ENCODE measurements at regions not wholly inside any gene's neighbourhood (a gene's known extent, or its start where the extent isn't known, plus 50 kb on each side); places are given as distances from the start of the nearest gene placed in this dataset.

DNA sequence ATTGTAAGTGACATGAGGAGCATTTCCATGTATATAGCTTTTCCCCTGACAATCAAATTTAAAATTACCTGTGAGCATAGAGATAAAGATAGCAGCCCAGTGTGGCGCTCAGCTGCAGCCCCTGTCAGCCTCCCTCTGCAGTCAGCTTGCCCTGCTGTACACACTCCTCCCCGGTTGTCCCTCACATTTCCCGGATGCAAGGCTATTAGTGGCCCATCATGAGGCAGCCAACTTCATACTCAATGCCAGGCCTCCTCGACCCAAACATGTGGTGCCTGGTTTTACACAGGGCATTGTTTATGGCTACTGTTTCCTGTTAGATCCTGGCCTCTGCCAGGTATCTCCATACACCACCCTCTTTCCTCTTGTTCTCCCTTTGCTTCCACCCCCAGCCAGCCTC lies 116.1 kb upstream of the SH3BP4 start:
- no peak for DNase-seq (ENCODE audit: low read depth)

DNA sequence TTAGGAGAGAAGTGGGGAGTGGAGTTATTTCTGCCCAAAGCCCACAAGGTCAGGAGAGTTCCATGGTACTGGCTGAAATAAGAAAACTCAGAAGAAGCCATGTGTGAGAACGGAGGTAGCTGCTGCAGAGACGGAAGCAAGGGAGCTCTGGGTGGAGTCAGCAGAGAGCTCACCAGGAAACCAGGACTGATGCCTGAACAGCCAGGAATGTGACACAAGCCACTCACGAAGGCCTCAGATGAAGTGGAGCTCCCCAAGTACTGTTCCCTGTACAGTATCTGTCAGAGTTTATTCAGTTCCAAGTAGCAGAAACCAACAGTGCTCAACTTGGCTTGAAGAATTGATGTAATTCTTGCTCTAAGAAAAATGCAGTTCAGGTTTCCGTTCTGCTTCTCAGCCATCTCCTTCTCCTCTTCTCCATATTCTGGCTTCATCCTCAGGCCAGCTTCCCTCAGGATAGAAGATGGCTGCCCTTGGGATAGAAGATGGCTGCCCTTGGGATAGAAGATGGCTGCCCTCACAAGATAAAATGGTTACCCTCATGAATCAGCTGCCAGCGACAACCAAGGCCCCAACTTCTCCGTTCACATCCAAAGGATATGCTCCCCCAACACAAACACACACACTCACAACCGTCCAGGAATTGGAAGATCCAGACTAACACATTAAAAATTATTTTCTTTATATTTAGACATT lies 117.4 kb upstream of the SH3BP4 start:
- no peak for DNase-seq (ENCODE audit: low read depth)

DNA sequence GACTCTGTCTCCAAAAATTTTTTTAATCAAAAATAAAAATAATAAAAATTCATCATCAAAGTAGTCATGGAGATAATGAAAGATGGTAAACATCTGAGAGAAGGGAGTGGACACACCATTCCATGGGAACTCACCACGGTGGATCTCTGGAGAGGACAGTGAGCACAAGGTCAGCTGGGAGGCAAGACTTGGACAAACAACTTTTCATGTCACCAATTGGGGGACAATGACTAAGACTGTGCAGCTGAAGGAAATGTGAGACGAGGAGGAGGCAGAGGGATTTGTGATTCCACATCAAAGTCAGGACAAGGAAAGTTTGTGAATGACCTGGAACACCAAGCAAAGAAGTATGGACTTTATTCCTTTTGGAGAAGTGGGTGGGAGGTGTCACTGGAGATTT lies 121.0 kb upstream of the SH3BP4 start:
- DNase-seq (ENCODE audit: low read depth), result no peak

DNA sequence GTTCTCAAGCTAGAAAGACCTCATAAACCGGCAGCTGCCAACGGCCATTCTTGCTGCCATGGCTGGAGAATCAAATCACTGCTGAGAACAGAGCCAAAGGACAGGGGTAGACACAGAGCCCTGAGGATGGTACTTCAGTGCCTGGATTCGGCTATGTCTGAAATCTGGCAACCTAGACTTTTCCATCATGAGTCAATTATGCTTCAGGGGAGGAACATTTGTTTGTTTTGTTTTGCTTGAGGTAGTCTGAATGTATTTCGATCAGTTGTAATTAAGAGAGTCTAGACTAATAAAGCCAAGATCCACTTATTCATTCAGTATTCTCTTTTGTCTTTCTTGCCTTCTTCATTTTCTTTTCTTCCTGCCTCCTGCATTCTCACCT lies 122.8 kb upstream of the SH3BP4 start:
- no peak for DNase-seq (ENCODE audit: low read depth)

DNA sequence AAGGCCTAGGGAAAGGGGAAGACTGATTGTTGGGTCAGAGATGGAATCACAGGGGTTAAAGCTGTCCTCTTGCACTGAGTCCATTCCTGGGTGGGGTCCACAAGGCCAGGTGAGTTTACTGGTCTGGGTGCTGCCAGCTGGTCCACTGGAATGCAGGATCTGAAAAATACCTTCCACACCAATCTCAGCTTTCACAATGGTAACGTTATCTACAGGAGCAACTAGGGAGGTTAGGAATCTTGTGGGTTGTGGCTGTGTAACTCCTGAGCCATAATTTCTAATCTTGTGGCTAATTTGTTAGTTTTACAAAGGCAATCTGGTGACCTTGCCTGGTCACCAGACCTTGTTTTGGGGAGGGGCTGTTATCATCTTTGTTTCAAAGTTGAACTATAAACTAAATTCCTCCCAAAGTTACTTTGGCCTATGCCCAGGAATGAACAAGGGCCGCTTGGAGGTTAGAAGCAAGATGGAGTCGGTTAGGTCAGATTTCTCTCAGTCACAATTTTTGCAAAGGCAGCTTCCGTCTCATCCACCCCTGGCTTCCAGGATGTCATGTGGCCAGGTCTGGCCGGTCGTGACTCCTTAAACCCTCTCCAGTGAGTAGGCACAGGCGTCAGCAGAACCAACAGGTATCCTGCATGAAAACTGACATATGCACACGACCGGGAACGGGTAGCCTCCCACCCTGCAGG lies 123.3 kb upstream of the SH3BP4 start:
- DNase-seq (ENCODE audit: low read depth), result no peak

DNA sequence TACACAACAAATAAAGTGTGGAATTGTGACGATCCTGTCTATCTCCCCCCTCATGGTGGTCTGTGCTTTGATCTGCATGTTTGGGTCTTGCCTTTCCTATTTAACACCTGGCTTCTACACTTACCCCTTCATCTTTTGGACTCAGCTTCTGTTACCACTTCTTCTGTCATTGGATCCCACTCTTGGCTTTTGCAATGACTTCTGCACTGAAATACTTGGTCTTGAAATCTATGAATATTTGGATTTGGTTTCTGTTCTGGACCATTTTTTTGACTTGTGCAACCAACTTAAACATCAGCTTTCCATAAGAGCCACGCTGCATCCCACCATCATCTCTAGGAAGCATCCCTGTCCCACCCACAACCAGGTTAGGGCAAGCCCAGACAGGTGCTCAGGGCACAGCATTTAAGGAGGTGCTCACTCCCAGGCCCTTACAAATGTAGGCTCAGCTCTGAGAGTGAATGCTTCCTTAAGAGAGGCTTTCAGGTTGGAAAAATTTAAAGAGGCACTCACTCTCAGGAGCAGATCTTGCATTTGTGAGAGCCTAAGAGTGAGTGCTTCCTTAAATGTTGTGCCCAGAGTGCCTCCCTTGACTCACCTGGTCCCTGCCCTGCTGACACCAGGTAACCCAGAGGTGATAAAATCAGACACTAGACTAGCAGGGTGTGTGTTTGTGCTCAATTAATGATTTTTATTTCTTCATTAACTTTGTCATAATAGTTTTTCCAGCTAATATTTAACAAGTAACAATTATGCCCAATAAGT lies 124.5 kb upstream of the SH3BP4 start:
- no peak for DNase-seq (ENCODE audit: low read depth)

DNA sequence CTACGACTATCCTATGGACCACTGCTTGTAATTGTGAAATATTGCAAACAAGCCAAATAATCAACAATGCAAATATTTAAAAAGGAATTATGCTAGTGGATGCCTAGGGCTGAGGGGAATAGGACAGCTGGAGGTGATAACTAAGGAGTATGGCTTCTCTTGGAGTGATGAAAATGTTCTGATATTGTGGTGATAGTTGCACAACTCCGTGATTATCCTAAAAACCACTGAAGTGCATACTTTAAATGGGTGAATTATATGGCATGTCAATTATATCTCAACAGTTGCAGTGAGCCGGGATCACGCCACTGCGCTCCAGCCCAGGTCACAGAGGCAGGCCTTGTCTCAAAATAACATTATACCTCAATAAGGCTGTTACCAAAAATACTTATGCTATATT lies 125.1 kb upstream of the SH3BP4 start:
- no peak for DNase-seq (ENCODE audit: low read depth)

DNA sequence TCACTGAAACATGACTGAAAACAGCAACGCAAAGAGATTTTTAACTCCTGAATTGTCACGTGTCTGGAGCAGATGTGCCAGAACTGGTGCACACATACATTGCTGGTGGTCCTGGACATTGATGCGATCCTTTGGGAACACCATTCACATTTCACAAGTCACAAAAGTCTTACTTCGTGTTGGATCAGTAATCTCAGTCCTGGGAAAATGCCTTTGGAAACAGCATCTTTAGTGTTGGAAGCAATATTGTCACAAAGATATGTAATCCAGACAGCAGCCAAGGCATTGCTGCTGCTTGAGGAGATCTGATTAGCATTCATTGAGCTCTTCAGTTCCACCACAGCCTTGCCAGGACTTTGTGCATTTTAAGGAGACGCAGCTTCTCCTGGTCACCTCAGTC lies 126.2 kb upstream of the SH3BP4 start:
- no peak for DNase-seq (ENCODE audit: low read depth)

DNA sequence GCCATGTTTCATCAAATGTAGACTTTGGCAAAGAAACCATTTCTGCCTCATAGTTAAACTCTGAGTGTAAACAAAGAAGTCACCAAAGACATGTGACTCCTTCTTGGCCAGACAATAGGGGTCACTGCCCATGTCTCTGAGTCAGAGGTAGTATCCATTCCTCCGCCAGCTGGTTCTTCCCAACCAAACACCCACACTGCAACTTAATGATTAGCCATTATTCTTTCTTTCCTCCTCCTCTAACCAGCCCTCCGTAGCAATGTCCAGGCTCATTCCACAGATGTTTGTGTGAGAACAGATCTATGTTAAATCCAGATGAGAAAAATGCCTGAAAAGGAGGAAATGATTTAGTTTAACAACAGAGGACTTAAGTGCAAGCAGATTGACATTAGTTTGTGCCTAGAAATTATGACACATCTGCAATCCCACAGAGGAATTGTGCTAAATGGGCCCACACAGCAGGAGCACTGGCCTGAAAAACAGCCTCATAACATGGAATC lies 127.9 kb upstream of the SH3BP4 start:
- DNase-seq (ENCODE audit: low read depth), result no peak

DNA sequence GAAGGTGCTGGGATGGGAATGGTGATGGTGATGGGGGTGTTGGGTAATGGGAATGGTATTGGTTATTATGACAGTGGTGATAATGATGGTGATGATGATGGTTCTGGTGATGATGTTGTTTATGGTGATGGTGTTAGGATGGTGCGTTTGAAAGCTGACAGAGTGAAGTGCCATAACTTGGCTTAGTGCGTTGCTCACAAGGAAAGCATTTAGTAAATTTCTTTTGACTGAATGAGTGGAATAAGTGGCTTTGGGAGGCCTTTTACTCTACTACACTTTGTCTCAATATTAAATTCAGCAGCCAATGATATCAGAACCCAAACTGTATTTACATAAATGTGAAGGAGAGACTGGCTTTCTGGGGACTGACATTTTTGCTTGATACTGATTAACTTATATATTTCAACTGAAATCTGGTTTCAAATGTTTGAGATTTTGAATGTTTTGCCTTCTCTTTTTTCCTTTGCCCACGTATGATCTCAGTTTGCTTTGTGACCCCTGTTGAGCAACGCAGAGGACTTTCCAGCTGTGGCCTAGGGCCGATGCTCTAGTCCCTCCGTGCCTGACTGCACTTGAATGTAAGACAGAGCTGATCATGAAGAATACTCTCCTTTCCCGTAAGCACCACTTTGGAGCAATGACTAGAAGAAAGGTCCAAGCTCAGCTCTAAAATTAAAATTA lies 128.5 kb upstream of the SH3BP4 start:
- no peak for DNase-seq (ENCODE audit: low read depth)

DNA sequence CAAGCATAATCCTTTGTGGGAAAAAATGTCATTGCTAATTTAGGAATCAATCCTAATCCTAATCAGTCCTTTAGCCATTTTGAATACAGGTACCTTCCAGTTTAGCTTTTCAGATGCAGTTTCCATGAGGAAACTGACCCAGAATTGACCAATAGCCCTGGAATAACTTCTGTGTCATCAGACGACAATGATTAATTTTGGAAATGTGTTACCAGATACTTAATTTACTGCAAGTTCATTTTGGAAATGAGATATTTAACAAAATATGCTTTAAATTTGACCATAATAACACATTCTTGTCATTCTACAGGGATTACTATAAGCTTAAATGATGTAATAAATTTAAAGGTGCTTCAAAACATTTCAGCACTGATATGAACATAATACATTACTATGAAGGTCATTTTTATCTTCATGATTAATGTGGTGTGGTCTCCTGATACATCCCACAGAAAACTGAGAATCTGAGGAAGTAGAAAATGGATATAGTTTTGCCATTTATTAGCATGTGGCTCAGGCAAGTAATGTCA lies 129.8 kb upstream of the SH3BP4 start:
- no peak for DNase-seq (ENCODE audit: low read depth)

DNA sequence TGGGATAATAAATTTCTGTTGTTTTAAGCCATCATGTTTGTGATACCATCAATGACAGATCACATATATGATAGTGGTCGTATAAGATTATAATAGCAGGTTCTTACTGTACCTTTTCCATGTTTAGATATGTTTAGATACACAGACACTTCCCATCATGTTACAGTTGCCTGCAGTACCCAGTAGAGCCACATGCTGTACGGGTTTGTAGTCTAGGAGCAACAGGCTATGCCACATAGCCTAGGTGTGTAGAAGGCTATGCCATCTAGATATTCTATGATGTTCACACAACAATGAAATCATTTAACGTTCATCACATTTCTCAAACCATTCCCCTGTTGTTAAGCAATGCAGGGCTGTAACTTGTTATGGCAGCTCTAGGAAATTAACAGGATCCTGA lies 132.9 kb upstream of the SH3BP4 start:
- DNase-seq (ENCODE audit: low read depth), result no peak

DNA sequence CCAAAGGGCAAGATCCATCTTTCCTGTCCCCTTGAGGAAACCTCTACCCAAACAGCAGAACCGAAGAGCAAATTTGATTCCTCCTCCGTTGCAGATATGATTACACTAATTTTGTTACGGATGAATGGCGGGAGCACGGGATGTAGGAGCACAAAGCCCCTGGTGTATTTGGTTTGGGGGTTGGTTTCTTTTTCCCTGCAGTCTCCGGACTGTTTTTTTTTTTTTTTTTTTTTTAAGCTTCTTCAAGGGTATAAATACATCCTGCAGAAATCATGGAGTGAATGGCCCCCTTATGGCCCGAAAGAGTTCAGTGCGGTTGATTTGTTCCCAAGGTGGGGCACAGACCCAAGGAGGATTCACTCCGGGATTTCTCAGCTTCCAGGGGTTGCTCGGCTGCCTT lies 135.3 kb upstream of the SH3BP4 start:
- no peak for DNase-seq (ENCODE audit: low read depth)

DNA sequence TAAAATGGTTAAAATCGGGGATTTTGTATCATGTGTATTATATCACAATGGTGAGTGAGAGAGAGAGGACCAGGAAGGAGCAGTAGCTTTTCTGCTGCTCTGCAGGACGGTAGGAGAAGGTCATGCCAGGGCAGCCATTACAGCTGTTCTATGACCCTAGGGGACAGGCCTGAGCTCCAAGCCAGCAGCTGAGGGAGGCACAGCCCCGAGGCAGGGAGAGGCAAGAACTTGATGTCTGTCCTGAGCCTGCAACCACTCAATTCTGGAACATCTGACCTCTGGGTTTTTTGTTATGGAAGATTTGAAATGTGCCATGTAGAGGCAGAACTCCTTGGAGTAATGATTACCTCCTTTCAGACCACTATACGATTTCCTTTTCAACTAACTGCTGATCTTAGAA lies 135.8 kb upstream of the SH3BP4 start:
- no peak for DNase-seq (ENCODE audit: low read depth)

DNA sequence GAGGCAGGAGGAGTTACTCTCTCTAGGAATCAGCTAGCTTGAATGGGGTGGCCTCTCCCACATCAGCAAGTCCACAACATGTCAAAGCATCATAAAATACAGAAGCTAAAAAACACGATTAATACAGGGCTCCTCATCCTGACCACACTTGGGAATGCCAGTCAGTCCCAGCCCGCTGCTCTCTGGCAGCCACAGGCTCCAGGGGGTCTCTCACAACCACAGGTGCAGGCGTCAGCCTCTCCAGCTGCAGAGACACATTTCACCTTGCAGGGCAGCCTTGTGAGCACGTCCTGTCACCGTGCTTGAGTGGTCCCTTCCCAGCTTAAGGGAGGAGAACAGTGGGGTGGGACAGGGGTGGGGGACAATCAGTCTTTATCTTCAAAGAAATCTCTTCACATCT lies 137.4 kb upstream of the SH3BP4 start:
- no peak for DNase-seq (ENCODE audit: low read depth)

DNA sequence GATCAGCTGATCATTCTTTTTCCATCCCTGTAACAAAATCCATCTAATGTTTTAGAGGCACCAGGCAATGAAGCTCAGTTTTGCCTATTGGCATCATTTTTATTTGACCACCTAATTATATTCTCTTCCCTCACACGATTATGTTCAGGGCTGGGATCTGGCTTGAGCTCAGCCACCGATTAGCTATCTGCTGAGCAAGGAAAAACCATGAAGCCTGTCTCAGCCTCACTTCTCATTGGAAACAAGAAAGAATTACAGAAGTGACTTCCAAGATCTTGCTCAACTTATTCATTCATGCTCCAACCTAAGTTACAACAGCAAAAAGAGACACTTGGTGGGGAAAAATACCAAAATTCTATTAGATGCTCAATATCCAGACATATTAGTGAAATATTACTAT lies 139.0 kb upstream of the SH3BP4 start:
- DNase-seq (ENCODE audit: low read depth), result no peak

DNA sequence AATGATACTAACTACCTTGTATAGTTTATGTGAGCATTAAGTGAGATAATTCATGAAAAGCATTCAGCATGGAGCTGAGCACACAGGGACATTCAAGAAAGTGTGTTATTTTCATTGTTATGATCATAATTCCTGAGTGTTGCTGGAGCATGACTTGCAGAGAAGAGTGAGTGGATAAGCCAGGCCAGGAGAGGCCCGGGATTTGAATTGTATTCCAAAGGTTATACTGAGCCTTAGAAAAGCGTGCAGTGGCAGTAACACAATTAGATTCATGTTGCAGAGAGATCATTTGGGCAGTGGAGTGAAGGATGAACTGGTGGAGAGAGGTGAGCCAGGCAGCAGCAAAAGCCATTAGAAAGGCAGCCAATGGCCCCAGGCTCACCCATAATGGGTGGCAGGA lies 142.9 kb upstream of the SH3BP4 start:
- no peak for DNase-seq (ENCODE audit: low read depth)

DNA sequence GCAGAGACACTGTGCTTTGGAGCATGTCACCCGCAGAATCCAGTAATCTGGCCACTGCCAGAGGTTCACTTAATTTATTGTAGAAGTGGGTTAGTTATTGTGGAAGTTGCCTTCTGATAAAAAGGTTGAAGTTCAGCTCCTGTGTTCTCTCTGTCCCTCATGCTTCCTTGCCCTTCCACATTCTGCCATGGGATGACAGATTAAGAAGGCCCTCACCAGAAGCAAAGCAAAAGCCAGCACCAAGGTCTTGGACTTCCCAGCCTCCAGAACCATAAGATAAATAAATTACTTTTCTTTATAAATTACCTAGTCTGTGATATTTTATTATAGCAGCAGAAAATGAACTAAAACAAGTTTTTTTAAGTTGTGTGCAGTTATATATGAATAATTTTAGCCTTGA lies 145.0 kb upstream of the SH3BP4 start:
- no peak for DNase-seq (ENCODE audit: low read depth)

DNA sequence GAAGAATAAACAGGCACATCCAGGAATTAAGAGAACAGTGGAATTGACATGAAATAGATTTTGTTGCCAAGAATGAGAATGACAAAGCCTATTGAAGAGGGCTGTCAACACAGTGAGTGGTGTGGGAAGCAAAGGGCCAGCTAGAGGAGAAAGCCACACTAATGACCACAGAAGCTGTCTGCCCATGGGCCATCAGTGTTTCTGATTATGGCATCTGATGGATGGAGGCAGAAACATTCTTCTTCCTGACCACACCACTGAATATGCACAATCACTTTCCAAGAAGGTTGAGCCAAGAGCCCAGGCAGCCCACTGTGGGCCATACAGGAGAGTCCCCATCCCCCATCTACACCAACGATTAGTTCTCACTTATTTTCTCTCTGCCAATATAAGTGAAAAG lies 146.0 kb upstream of the SH3BP4 start:
- no peak for DNase-seq (ENCODE audit: low read depth)

DNA sequence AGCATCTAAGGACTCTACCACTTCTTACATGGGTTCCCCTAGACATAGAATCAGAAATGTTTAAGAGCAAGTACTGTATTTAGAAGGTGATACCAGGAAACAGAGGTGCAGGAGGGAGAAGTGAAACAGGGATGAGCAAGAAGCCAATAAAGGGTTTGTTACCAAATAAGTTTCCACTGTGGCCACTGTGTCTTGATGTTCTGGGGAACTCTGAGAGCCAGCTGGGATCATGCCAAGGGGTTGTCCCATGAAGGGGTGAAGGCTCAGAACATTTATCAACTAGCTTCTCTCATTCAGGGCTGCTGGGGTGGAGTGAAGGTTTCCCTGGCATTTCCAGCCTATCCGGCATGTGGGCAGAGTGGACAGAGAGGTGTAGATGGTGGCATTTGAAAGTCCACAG lies 147.1 kb upstream of the SH3BP4 start:
- no peak for DNase-seq (ENCODE audit: low read depth)

DNA sequence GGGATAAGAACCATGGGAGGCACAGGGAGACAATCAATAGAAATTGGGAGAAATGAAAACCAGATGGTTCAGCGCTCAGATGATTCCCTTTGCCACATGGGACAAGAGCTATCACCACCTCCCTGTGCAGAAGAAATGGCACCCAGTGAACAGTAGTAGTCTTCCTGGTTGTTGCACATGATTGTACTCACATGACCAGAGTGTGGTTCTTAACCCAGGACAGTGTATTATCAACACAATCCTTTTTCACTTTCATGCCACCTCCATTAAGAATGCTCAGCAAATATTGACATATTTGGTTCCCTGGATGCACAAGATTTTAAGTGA lies 149.0 kb upstream of the SH3BP4 start:
- DNase-seq (ENCODE audit: low read depth), result no peak

DNA sequence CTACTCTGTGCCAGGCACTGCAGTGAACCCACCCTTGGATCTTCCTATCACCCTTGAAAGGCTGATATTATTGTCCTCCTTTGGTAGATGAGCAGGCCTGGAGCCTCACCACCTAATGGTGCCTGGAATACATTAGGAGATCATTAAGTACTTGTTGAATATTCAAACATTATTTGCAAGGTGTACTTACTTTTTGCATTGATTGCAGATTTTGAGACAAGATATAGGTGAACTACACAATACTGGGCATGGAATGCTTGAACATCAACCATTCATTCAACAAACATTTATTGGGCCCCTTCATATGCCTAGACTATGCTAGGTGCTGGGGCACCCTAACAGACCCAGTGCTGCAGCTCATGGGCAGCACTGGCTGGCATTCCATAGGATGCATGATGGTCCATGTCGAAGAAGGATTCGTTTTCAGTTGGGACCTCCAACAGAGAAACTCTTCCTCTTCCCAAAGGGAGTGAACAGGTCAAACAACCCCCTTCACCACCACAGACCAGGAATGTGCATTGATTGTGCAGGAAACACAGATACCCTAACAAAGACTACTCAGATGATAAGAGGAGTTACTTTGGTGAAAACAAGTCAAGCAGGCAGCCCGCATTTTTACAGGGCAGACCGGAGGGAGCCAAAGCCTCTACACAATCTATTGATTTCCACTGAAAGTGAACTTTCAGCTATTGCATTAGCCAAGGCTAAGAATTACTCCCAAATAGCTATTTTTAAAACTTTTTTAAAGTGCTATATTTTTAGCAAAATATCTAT lies 149.6 kb upstream of the SH3BP4 start:
- DNase-seq (ENCODE audit: low read depth), result no peak
